WTC11 (cell line): ENCODE measurements at regions not wholly inside any gene's neighbourhood (a gene's known extent, or its start where the extent isn't known, plus 50 kb on each side); places are given as distances from the start of the nearest gene placed in this dataset.

Experiments used
- ZSCAN18 ChIP-seq: fragments of 250-450 bp; sonication (Bioruptor Pico); IDR thresholded peaks from 2 replicates; pipeline ENCODE4 v2.1.2; 2022; ENCODE audit warnings: mild to moderate bottlenecking, moderate library complexity
- TF ChIP-seq, protein P1 (sequence below): fragments of 200-600 bp; IDR thresholded peaks from 2 replicates; pipeline ENCODE4 v1.8.0; 2022; ENCODE audit warnings: antibody characterized with exemption

GRCh38 chr11:97461044-97461880, 1071.4 kb downstream of the JRKL start:
- TF ChIP-seq, protein P1, sequence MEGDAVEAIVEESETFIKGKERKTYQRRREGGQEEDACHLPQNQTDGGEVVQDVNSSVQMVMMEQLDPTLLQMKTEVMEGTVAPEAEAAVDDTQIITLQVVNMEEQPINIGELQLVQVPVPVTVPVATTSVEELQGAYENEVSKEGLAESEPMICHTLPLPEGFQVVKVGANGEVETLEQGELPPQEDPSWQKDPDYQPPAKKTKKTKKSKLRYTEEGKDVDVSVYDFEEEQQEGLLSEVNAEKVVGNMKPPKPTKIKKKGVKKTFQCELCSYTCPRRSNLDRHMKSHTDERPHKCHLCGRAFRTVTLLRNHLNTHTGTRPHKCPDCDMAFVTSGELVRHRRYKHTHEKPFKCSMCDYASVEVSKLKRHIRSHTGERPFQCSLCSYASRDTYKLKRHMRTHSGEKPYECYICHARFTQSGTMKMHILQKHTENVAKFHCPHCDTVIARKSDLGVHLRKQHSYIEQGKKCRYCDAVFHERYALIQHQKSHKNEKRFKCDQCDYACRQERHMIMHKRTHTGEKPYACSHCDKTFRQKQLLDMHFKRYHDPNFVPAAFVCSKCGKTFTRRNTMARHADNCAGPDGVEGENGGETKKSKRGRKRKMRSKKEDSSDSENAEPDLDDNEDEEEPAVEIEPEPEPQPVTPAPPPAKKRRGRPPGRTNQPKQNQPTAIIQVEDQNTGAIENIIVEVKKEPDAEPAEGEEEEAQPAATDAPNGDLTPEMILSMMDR: no peak
- TF ChIP-seq ZSCAN18 (CRISPR knock-in tag): no peak
